ENCODE measurements at regions not wholly inside any gene's neighbourhood (a gene's known extent, or its start where the extent isn't known, plus 50 kb on each side); places are given as distances from the start of the nearest gene placed in this dataset.

DNA sequence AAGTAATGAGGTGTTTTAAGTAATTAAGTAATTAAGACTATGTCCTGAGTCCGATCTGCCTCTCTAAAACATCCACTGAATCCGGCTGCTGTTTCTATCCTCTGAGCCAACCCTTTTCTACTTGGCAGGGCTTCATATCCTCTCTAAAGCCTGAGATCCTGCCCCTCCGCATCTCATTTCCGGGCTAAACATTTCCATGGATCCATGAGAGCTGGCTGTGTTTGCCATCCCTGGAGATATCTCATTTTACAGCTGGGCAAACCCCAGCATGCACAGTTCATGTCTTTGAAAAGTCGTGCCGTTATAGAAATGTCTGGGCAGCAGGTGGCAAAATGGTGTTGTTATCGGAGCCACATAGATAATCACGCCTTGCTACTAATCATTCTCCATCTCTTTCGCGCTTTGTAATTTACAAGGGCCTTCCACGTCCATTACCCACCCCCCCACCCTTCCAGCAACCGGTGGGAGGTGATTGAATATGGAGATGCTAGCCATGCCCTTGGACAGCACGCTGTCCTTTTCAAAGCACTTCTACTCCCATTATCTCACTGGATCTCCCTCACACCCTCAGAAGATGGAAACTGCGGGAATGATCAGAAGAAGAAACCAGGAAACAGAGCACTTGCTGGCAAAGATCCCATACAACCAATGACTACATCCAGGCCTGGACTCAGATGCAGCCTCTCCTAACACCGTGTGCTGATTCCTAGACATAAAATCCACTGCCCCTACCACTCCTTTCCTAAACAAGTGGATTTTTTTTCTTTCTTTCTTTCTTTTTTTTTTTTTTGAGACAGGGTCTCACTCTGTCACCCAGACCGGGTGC, 1189.2 kb downstream of the TYW1 start:
- TF ChIP-seq CTCF (IDR thresholded peaks at IDR 0.05; ENCODE audit: insufficient read depth, low read depth, low read length) (no peak), EZH2 (IDR thresholded peaks at IDR 0.05; ENCODE audit: insufficient read depth, low read length) (no peak)

Data from astrocyte (in vitro differentiated cells and primary cell).